Fibroblast of gingiva (primary cell): ENCODE measurements at regions not wholly inside any gene's neighbourhood (a gene's known extent, or its start where the extent isn't known, plus 50 kb on each side); places are given as distances from the start of the nearest gene placed in this dataset.

Source experiments
- DNase-seq: peaks from one replicate; pipeline ENCODE4 v3.0.0-alpha.2; 2011; ENCODE audit warnings: low read depth

- DNase-seq: no peak
Observed at GRCh38 chr18:33957707-33958106, 267.0 kb downstream of the NOL4 start.

GRCh38 chr18:33951031-33951430, 273.7 kb downstream of the NOL4 start:
- no peak for DNase-seq

- no peak for DNase-seq
Observed at GRCh38 chr18:33946336-33946735, 278.4 kb downstream of the NOL4 start.

- no peak for DNase-seq
Observed at GRCh38 chr18:33944493-33944892, 280.2 kb downstream of the NOL4 start.

GRCh38 chr18:33937270-33937816, 287.4 kb downstream of the NOL4 start:
- DNase-seq: no peak

GRCh38 chr18:33934258-33934657, 290.5 kb downstream of the NOL4 start:
- DNase-seq: no peak

- DNase-seq: peak; percentile 17
Observed at GRCh38 chr18:33928231-33928630, 296.5 kb downstream of the NOL4 start.

- no peak for DNase-seq
Observed at GRCh38 chr18:33924576-33924975, 300.1 kb downstream of the NOL4 start.

GRCh38 chr18:33923980-33924379, 300.7 kb downstream of the NOL4 start:
- no peak for DNase-seq

- no peak for DNase-seq
Observed at GRCh38 chr18:33918571-33918970, 306.1 kb downstream of the NOL4 start.

- DNase-seq: no peak
Observed at GRCh38 chr18:33916200-33916599, 308.5 kb downstream of the NOL4 start.

GRCh38 chr18:33914399-33914798, 310.3 kb downstream of the NOL4 start:
- DNase-seq: no peak

GRCh38 chr18:33906046-33906445, 318.7 kb downstream of the NOL4 start:
- no peak for DNase-seq

- DNase-seq: no peak
Observed at GRCh38 chr18:33901894-33902512, 322.7 kb downstream of the NOL4 start.

- no peak for DNase-seq
Observed at GRCh38 chr18:33900638-33901037, 322.6 kb downstream of the ASXL3 start.

- DNase-seq: no peak
Observed at GRCh38 chr18:33898427-33898826, 320.4 kb downstream of the ASXL3 start.

GRCh38 chr18:33878213-33878612, 300.2 kb downstream of the ASXL3 start:
- DNase-seq: no peak

GRCh38 chr18:33875029-33875565, 297.1 kb downstream of the ASXL3 start:
- no peak for DNase-seq

GRCh38 chr18:33873112-33873511, 295.1 kb downstream of the ASXL3 start:
- DNase-seq: no peak

- DNase-seq: no peak
Observed at GRCh38 chr18:33871363-33872025, 293.5 kb downstream of the ASXL3 start.

- DNase-seq: no peak
Observed at GRCh38 chr18:33870059-33870458, 292.0 kb downstream of the ASXL3 start.

- no peak for DNase-seq
Observed at GRCh38 chr18:33866386-33866785, 288.4 kb downstream of the ASXL3 start.

GRCh38 chr18:33863912-33864311, 285.9 kb downstream of the ASXL3 start:
- DNase-seq: no peak

GRCh38 chr18:33854827-33855139, 276.8 kb downstream of the ASXL3 start:
- DNase-seq: no peak
